Glutamatergic neuron (in vitro differentiated cells): ENCODE measurements at regions not wholly inside any gene's neighbourhood (a gene's known extent, or its start where the extent isn't known, plus 50 kb on each side); places are given as distances from the start of the nearest gene placed in this dataset.

Experiments used
- DNase-seq: peaks from one replicate; pipeline ENCODE4 v3.0.0; 2022
- H3K27ac Mint-ChIP-seq: one replicate; pipeline ENCODE4 v1.8.0; 2020; ENCODE audit warnings: mild to moderate bottlenecking, mixed read lengths, inconsistent platforms; ENCODE audit not compliant: unreplicated experiment
- H3K27me3 Mint-ChIP-seq: one replicate; pipeline ENCODE4 v1.8.0; 2020; ENCODE audit warnings: mild to moderate bottlenecking, moderate library complexity, mixed read lengths, inconsistent platforms; ENCODE audit not compliant: unreplicated experiment
- H3K36me3 Mint-ChIP-seq: one replicate; pipeline ENCODE4 v1.8.0; 2020; ENCODE audit warnings: mild to moderate bottlenecking, mixed read lengths, inconsistent platforms; ENCODE audit not compliant: unreplicated experiment
- H3K4me1 Mint-ChIP-seq: one replicate; pipeline ENCODE4 v1.8.0; 2020; ENCODE audit warnings: mild to moderate bottlenecking, low read depth, mixed read lengths, inconsistent platforms; ENCODE audit not compliant: unreplicated experiment
- H3K4me3 Mint-ChIP-seq: one replicate; pipeline ENCODE4 v1.8.0; 2020; ENCODE audit warnings: mild to moderate bottlenecking, mixed read lengths, inconsistent platforms; ENCODE audit not compliant: unreplicated experiment
- H3K9me3 Mint-ChIP-seq: one replicate; pipeline ENCODE4 v1.8.0; 2020; ENCODE audit warnings: mild to moderate bottlenecking, moderate library complexity, mixed read lengths, inconsistent platforms; ENCODE audit not compliant: unreplicated experiment
- CTCF ChIP-seq: fragments of 200-600 bp; sonication (generic); IDR thresholded peaks from one replicate; pipeline ENCODE4 v1.5.0; 2021; ENCODE audit not compliant: partially characterized antibody, unreplicated experiment

- Mint-ChIP-seq H3K36me3 (no peaks in the 10 kb centered on the region), H3K4me3 (no peak overlapping the region), H3K4me1 (peaks cover 56% of the 10 kb centered on the region), H3K27ac (peak overlapping the region; percentile 45), H3K9me3 (no peaks in the 10 kb centered on the region), H3K27me3 (peaks cover 2% of the 10 kb centered on the region)
- TF ChIP-seq CTCF, result no peak
- DNase-seq, result no peak
Observed at GRCh38 chr15:47570044-47570443, 147.3 kb upstream of the SEMA6D start.

GRCh38 chr15:47570451-47570850 lies 146.9 kb upstream of the SEMA6D start:
- no peaks in the 10 kb centered on the region for H3K9me3 Mint-ChIP-seq
- DNase-seq, result no peak
- no peak for TF ChIP-seq CTCF
- H3K27me3 Mint-ChIP-seq, result peaks cover 6% of the 10 kb centered on the region
- no peak overlapping the region for H3K4me3 Mint-ChIP-seq
- no peaks in the 10 kb centered on the region for H3K36me3 Mint-ChIP-seq
- peak overlapping the region; percentile 75 for H3K27ac Mint-ChIP-seq
- H3K4me1 Mint-ChIP-seq, result peaks cover 58% of the 10 kb centered on the region

- H3K4me3 Mint-ChIP-seq, result no peak overlapping the region
- peaks cover 7% of the 10 kb centered on the region for H3K27me3 Mint-ChIP-seq
- TF ChIP-seq CTCF, result no peak
- no peaks in the 10 kb centered on the region for H3K36me3 Mint-ChIP-seq
- DNase-seq, result no peak
- H3K27ac Mint-ChIP-seq, result peak overlapping the region; percentile 75
- peaks cover 58% of the 10 kb centered on the region for H3K4me1 Mint-ChIP-seq
- H3K9me3 Mint-ChIP-seq, result no peaks in the 10 kb centered on the region
Observed at GRCh38 chr15:47570881-47571640, 146.2 kb upstream of the SEMA6D start.

GRCh38 chr15:47573673-47574072 lies 143.6 kb upstream of the SEMA6D start:
- Mint-ChIP-seq H3K27ac (peak overlapping the region; percentile 36), H3K4me1 (peaks cover 65% of the 10 kb centered on the region), H3K27me3 (peaks cover 9% of the 10 kb centered on the region)

More at GRCh38 chr15:47573673-47574072, 143.6 kb upstream of the SEMA6D start:
- Mint-ChIP-seq H3K9me3 (no peaks in the 10 kb centered on the region), H3K4me3 (peak overlapping the region; percentile 71), H3K36me3 (no peaks in the 10 kb centered on the region)
- no peak for DNase-seq
- no peak for TF ChIP-seq CTCF
